GM19467 (cell line): ENCODE measurements at regions not wholly inside any gene's neighbourhood (a gene's known extent, or its start where the extent isn't known, plus 50 kb on each side); places are given as distances from the start of the nearest gene placed in this dataset.
A peak's percentile ranks its signal among the peaks of the same experiment; 100 is the strongest.
"Not testable (repeated sequence)": the region's sequence is repeated elsewhere in the genome, so short reads cannot be mapped to it uniquely, and the experiment has no call there.

Source experiments
- ATAC-seq: cut with Tn5 transposase; IDR thresholded peaks from one replicate; pipeline ENCODE4 v1.9.1; 2021; ENCODE audit warnings: mild to moderate bottlenecking, moderate library complexity; ENCODE audit not compliant: unreplicated experiment

DNA sequence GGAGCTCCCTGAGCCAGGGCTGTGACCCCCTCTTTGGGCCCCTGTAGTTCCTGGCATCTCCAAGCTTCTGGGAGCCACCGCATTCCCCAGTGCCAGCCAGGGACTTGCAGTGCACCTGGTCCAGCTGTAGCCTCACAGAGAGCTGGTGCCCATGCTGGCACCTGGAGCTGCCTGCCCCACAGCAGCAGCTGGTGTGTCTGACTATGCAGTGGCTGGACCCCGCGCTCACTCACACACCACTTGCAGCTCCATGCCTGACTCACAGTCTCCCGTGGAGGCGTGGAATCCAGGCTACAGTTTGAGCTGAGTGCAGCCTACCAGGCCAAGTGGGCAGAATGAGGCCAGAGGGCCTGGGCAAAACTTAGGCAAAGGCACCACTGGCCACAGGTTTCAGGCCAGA is 102.2 kb upstream of the NAMPT start:
- ATAC-seq: no peak

DNA sequence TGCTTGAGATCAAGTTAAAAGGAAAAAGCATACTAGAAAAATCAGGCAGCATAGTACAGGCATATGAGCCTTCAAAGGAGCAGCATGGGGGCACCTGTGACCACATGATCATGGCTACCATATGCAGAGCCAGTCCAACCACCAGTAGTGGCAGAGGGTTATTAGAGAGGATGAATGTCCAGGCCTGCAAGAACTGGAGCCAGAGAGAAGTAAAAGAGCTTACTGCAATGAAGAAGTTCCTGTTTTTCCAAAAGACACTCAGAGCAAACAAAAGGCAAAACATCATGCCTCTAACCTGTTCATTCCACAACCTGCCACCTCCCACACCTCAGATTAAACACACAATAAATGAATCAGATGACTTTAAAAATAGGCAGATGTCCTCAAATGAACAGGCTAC is 99.6 kb upstream of the NAMPT start:
- ATAC-seq: no peak

DNA sequence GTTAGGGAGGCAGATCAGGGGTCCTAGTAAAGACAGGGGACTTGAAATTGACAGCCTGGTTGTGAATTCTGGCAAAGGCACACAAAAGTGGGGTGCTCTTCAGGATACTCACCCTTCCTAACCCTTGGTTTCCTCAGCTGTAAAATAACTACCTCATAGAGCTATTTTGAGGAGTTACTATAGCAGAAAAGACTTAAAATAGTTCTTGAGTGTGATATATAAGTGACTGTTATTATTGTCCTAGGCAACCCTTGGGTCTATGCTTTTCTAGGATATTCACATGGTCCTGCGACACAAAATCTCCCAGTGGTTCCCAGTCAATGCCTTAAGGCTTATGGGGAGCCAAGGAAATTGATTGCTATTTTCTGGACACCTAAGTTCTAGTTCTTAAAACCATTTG is 98.1 kb upstream of the NAMPT start:
- ATAC-seq: no peak

DNA sequence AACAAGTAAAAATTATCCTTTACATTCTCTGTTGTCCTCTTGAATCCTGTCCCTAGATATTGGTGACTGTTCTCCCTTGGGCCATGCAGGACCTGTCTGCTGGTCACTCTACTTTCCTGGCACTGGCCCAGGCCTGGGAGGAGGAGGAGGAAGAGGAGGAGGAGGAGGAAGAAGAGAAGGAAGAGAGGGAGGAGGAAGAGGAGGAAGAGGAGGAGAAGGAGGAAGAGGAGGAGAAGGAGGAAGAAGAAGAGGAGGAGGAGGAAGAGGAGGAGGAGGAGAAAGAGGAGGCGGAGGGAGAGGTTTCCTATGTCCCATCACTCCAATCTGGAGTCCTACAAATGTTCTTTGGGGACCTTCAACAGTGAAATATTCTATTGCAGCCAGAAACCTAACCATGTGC is 97.3 kb upstream of the NAMPT start:
- ATAC-seq: no peak

DNA sequence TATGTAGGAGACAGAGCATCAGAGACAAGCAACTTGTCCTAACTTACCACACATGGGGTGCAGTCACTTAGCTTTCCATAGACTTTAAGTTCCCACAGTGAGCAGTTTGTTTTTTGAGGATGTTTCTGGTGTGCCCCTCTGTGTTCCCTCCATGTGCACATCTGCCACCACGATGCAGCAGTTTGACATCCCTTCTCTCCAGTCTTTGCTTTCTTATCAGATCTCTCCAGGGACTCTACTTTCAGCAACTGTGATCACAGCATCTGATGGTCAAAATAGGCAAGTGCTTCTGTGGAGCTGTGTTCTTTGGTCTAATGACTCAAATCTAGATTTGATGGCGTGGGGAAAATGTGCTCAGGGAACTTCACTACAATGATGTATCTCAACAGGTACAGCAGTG is 96.5 kb upstream of the NAMPT start:
- ATAC-seq: no peak

DNA sequence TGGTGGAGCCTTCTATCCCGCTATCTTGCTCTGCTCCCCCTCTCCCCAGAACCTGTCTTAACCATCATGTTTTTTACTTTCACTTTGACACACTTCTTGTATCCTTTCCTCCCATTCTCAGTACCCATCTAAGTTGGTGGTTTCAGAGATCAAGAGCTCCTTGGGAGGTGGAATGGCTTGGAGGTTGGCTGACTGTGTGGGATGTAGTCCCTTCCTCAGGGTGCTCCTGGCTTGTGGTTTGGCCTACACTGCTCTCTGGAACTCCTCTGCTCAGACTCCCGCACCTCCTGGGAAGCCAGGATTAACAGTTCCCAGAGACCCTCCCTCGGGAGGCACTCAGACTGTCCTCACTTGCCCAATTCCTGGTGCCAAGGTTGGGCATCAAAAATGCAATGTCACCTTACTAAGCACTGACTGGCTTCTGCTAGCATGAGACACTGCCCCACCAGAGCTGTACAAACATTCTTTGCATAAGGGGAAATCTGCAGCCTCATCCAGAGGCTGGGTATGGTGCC is 93.1 kb upstream of the NAMPT start:
- no peak for ATAC-seq

DNA sequence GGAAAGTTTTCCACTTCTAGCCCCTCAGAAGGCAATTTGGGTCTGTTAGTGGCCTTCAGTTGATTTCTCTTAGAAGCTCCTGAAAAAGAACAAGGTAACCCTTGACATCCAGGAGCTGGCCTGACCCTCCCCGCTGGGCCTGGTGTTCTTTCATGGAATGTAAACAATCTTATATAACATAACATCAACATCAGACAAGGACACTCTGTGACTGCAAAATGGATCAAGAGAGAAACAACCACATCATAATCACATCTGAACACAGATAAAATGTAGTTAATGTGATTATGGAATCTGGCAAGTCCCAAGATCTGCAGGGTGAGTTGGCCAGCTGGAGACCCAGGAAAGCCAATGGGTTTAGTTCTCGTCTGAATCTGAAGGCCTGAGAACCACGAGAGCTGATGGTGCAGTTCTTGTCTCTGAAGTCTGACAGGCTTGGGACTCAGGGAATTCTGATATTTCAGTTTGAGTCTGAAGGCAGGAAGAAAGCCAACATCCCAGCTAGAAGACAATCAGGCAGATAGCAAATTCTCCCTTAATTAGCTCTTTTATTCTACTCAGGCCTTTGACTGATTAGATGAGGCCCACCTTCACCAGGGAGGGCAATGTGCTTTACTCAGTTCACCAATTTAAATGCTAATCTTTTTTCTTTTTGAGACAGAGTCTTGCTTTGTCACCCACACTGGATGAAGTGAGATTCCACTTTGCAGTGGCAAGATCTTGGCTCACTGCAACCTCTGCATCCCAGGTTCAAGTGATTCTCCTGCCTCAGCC is 91.4 kb upstream of the NAMPT start:
- ATAC-seq: no peak

DNA sequence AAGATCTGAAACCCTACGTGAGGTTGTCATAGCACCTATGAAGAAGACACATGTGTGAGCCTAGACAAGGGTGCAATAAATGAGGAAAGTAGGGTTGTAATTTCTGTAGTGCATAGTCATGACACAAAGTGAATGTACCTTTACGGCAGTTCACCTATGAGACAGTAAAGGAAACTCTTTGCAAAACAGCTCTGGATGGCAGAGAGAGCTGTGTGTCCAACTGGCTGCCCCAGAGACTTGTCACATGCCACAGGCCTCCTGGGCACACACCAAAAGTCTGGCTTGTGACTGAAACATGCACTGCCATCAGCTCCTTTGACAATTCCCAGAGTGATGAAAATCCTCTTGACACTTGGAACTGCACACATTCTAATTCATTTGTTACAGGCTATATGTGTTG is 90.7 kb upstream of the NAMPT start:
- no peak for ATAC-seq

DNA sequence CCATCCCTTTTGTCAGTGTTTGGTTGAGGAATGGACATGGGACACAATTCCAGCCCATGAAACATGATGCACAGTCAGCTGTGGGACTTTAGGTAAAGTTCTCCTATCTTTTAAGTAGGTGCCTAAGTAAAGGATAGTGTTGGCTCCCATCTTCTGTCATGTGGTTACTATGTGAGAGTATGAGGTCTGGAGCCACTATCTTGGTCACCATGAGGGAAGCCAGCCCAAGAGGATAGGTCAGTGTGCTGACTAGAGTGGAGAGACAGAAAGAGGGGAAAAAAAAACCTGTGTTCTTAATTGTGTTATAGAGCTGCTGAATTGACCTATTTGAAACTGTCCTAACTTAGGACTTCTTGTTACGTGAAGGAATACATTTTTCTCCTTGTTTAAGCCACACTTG is 89.7 kb upstream of the NAMPT start:
- ATAC-seq: no peak

DNA sequence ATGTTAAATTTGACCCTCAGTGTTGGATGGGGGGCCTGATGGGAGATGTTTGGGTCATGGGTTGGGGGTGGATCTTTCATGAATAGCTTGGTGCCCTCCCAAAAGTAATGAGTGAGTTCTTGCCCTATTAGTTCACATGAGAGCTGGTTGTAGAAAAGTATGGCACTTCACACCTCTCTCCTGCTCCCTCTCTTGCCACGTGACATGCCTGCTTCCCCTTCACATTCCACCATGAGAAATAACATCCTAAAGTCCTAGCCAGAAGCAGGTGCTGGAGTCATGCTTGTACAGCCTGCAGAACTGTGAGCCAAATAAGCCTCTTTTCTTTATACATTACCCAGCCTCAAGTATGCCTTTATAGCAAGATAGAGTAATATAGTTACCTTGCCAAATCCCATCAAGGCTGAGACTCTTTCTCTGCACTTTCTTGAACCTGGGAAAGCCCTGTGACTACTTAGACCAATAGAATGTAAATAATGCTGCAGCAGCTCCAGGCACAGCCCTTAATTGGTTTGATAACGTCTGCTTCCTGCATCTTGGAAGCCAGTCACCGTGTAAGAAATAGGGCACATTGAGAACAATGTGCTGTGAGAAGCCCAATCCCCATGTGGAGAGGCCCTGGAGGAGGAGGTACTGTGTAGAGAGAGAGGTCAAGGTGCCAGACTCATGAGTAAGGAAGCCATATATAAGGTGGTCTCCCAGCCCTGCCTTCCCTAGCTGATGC is 88.0 kb upstream of the NAMPT start:
- ATAC-seq: no peak

DNA sequence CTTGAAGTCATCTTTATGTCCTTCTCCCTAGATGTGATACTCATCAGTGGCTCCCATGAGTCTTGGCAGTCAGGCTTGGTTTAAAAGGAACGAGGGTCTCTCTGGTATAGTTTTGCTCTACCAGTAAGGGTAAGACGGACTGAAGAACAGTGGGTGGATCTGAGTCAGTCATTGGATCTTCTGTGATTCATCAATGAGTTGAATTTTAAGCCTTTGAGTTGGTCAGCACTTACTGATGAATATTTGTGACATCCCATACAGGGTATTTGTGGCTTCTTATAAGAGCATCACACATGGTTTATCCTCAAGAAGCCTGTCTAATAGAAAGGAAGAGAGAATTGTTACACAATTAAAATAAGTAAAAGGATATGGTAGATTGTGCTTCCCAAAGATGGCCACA is 87.3 kb upstream of the NAMPT start:
- ATAC-seq: no peak

DNA sequence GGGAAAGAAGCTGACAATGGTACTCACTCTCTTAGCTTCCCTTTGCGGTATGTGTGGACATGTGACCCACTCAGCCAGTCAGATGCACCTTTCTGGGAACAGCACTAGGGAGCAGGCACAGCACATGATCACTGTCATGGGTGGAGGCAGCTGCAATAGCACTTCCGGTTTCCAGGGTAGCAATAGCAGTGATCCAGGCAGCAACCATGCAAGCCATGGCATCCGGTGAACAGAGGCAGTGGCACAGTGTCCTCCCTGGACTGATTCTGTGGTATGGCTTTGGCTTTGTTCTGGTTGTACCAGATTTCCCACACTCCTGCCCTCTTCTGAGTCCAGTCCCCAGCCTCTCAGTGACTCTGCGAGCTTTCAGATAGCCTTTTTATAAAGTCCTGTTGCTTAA is 86.8 kb upstream of the NAMPT start:
- ATAC-seq: no peak

DNA sequence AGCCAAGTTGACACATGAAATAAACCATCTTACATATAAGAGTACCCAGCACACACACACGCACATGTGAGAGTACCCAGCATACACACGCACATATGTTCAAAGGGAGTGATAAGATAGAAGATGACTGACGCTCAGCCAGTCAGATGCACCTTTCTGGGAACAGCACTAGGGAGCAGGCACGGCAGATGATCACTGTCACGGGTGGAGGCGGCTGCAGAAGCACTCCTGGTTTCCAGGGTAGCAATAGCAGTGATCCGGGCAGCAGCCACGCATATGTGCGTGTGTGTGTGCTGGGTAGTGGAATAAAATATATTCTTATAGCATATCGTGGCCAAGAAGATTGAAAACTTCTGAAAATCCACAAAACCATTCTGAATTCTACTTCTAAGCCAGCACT is 85.8 kb upstream of the NAMPT start:
- no peak for ATAC-seq

DNA sequence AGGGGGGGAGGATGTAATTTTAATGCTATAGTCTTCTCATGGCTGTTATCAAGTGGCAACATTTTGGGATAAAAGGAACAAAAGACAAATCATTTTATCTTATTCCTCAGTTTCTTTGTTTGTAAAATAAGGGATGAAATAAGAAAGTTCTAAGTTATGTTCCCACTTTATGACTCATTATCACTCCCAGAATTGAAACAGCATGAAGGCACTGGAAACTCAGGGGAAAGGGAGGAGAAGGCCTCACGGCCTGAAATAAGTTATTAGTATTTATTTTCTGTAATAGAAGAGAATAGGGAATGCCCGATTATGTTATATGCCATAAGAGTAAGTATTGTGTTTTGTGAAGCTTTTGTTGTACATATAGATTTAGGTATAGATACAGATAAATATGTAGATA is 85.0 kb upstream of the NAMPT start:
- no peak for ATAC-seq

DNA sequence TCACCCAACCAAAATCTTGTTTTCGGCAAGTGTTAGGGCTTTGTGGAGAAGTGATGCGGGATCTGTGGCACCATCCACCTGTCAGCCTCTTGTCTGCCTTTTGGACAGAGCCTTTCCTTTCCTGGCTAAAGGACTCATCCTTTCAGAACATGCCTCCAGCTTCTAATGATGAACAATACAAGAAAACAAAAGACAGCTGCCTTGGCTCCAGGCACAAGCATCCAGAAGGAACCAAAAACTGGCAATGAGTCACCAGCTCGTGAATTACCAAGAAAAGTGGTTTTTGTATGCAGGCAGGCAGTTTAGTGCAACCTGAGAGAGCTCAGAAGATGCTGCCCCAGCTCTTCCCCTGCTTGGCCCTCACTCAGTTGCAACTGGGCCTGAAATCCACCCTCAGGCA is 84.6 kb upstream of the NAMPT start:
- ATAC-seq: no peak

DNA sequence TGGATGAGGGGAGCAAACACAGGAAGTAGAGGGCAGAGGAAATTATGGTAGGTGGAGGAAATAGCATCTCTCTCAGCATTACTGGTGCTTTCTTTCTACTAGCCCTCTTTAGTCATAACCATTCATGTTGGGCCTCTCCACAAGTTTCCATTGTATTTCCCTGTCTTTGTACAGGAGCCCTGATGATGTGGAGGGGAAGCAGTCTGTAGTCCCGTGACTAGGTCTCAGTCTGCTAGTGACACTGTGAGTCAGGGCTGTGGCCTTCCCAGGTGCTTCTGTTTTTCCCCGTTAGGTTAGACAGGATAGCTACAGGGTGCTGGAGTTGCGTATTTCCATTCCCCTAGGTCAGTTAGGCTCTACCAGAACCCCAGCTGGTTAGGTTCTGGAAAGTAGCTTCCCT is 82.9 kb upstream of the NAMPT start:
- ATAC-seq: no peak

DNA sequence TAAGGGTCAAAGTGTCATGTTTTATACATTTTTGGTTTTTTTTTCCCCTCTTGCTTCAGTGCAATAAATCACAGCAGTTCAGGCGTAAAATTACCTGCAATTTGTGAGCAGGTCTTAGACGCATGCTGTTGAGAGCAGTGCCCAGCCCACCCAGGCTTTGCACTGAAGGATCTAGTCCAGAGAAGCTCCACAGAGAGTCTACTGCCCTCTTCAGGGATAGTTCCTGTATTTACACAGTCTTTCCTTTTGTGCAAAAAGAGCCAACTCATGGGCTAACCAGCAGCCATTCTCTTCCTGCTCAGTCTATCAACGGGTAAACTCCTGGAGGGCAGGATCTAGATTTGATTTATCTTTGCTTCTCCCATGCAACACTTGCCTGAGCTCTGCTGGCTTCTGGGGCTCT is 82.2 kb upstream of the NAMPT start:
- no peak for ATAC-seq

DNA sequence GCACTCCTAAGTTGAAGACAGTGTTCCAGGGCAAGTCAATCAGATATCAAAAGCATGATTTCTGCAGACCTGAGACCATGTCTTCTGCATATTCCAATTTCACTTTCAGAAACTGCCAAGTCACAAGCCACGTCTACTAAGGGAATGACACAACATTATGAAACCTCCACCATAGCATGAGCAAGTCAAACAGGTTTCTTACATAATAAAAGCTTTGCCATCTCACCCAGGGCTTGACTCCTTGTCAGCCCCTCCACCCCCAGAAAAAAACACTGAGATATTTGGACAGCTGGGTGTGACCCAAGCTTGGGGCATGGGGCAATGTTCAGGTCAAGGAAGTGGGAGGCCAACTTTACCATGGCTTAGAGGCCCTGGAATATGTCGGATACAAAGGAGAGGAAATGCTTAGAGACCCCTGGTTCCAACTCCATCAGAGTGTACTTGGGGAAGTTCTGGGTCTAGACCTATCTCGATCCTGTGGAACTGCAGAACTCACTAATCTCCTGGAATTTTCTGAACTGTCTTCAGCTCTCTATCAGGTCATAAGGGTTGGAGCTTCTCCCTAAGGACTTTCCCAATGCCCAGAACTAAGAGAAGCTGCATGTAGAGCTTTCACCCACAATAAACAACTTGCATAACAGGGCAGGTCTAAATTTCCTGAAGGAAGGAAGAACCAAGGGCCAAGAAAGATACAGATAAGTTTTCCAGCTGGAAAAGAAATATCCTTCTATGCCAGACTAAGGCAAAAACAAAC is 80.6 kb upstream of the NAMPT start:
- peak; percentile 83 for ATAC-seq

DNA sequence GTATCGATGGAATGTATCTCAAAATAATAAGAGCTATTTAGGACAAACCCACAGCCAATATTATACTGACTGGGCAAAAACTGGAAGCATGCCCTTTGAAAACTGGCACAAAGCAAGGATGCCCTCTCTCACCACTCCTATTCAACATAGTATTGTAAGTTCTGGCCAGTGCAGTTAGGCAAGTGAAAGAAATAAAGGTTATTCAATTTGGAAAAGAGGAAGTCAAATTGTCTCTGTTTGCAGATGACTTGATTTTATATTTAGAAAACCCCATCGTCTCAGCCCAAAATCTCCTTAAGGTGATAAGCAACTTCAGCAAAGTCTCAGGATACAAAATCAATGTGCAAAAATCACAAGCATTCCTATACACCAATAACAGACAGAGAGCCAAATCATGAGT is 77.7 kb upstream of the NAMPT start:
- not testable (repeated sequence) for ATAC-seq

DNA sequence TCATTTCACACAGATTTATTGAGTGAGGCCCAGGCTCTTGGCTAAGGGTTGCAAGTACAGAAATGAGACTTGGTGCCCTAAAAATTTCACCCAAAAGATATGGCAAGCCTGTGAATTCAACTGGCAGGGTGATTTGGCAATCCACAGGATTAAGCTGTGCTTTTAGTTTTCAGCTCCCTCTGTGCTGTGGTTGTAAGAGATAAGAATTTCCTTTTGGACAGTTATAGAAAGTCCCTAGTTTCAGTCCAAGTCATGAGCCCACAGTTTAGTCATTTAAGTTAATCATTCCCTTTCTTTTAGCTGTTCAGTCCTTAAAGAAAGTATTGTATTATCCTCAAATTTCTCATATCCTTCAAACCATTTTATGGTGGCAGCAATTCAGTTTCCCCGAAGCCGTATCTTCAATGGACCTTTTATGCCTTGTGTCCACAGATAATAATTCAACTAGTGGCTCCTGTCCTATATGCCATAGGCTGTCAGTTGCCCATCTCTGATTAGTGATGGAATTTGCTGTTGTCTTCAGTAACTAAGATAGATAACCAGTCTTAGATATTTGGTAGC is 73.4 kb upstream of the NAMPT start:
- ATAC-seq: peak; percentile 87

DNA sequence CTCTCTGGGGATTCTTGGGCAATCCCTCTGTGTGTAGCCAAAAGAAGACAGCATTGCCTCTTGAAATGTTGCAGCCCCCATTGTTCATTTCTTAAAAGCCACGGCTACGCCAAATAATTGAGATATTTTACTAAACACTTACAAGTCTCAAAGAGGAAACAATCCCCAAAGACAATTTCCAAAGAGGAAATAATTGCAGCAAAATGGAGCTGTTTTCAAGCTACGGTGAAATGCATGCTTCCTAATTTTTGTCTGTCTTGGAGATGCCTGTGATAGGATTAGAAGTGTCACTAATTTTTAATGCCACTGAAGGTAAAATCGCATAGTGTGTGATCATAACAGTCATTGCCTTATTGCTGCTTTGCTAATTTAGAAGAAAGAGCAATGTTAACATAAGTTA is 72.9 kb upstream of the NAMPT start:
- ATAC-seq: no peak
